ENCODE measurements at regions not wholly inside any gene's neighbourhood (a gene's known extent, or its start where the extent isn't known, plus 50 kb on each side); places are given as distances from the start of the nearest gene placed in this dataset.

- TF ChIP-seq CTCF (IDR thresholded peaks at IDR 0.05) = no peak
- TF ChIP-seq POLR2A (IDR thresholded peaks at IDR 0.05) = no peak
Observed at GRCh38 chr17:6350806-6351205, 84.1 kb downstream of the AIPL1 start.

All from lower leg skin (tissue), 3 donors.